ENCODE measurements at regions not wholly inside any gene's neighbourhood (a gene's known extent, or its start where the extent isn't known, plus 50 kb on each side); places are given as distances from the start of the nearest gene placed in this dataset.

- DNase-seq (ENCODE audit: low read depth, low spot score) = no peak
- Histone ChIP-seq H3K36me3 (ENCODE audit: control insufficient read depth in 2 of 2, extremely low read depth in 1 of 2, insufficient read depth in 2 of 2, low read length in 2 of 2) (no peaks in the 10 kb centered on the region), H3K9me1 (replicated peaks; ENCODE audit: control insufficient read depth, extremely low read depth, insufficient read depth, low read length) (no peaks in the 10 kb centered on the region), H2AFZ (ENCODE audit: low read depth, low read length) (no peak overlapping the region), H4K20me1 (replicated peaks; ENCODE audit: control insufficient read depth, extremely low read depth, insufficient read depth, low read length) (no peaks in the 10 kb centered on the region), H3K27me3 (ENCODE audit: control insufficient read depth in 2 of 2, insufficient read depth in 2 of 2, low read length in 2 of 2) (no peaks in the 10 kb centered on the region), H3K9ac (replicated peaks; ENCODE audit: extremely low read depth, insufficient read depth, low read length) (no peak overlapping the region), H3K79me2 (ENCODE audit: control insufficient read depth, insufficient read depth, low read length) (no peaks in the 10 kb centered on the region), H3K4me2 (ENCODE audit: insufficient read depth, low read length) (no peak overlapping the region), H3K27ac (ENCODE audit: insufficient read depth, low read depth, low read length) (no peak overlapping the region), H3K4me3 (replicated peaks in 1 of 3; ENCODE audit: insufficient read depth in 1 of 3, low read depth in 1 of 3, low read length in 3 of 3) (no peak overlapping the region), H3K4me1 (ENCODE audit: control insufficient read depth, extremely low read depth, insufficient read depth, low read length) (no peaks in the 10 kb centered on the region), H3K9me3 (replicated peaks; ENCODE audit: control insufficient read depth, insufficient read depth, low read length) (peaks cover 2% of the 10 kb centered on the region)
- POLR2A ChIA-PET = no interaction called here
- TF ChIP-seq CTCF (IDR thresholded peaks at IDR 0.05; ENCODE audit: extremely low read depth in 1 of 2, insufficient read depth in 1 of 2, low read depth in 1 of 2, low read length in 2 of 2) (no peak), FOS (IDR thresholded peaks at IDR 0.05; ENCODE audit: borderline replicate concordance, insufficient read depth, low read length) (no peak), POLR2AphosphoS5 (IDR thresholded peaks at IDR 0.05; ENCODE audit: insufficient read depth, low read depth, low read length) (no peak), JUN (IDR thresholded peaks at IDR 0.05; ENCODE audit: borderline replicate concordance, insufficient read depth, insufficient read length, low read depth) (no peak), MAX (IDR thresholded peaks at IDR 0.05; ENCODE audit: insufficient read depth, insufficient read length) (no peak), POLR2A (IDR thresholded peaks at IDR 0.05; ENCODE audit: low read depth, low read length) (no peak), MYC (IDR thresholded peaks at IDR 0.05; ENCODE audit: low read depth, low read length) (no peak), GATA2 (IDR thresholded peaks at IDR 0.05; ENCODE audit: insufficient read depth, insufficient read length, low read depth, low read length) (no peak), EZH2 (IDR thresholded peaks at IDR 0.05; ENCODE audit: borderline replicate concordance, low read depth, low read length, severe bottlenecking) (no peak)
- CTCF ChIA-PET = no interaction called here
- intact Hi-C loops (cut with micrococcal nuclease) (no loop called here), dilution Hi-C loops (cut with MboI; ENCODE audit: extremely low pct_ligation_motif_present, low sequenced_read_pairs) (no loop called here)
- no peak for FAIRE-seq
- BruUV-seq (replicated peaks) = no TSS peak
Measured at GRCh38 chr2:492178-492577, 185.0 kb downstream of the TMEM18 start.

All from endothelial cell of umbilical vein (primary cell).